ENCODE measurements at regions not wholly inside any gene's neighbourhood (a gene's known extent, or its start where the extent isn't known, plus 50 kb on each side); places are given as distances from the start of the nearest gene placed in this dataset.
"Not testable (repeated sequence)": the region's sequence is repeated elsewhere in the genome, so short reads cannot be mapped to it uniquely, and the experiment has no call there.

DNA sequence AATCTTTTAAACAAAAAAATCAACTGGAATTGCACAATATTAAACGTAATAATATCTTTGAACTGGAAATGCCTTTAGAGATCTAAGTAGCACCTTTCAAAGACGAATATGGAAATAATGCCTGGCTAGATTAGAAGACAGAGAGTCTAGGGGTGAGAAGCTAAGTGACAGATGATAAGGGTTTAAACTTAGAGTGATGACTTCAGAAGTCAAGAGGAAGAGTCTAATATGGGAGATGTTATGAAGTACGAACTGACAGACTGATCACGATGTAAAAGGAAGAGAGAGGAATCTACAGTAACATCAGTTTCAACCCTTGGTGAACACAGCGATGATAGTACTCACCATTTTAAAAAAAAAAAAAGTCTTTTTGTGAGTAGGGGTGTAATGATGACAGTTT is 57.9 kb downstream of the HINT1 start:
- DNase-seq, result no peak

DNA sequence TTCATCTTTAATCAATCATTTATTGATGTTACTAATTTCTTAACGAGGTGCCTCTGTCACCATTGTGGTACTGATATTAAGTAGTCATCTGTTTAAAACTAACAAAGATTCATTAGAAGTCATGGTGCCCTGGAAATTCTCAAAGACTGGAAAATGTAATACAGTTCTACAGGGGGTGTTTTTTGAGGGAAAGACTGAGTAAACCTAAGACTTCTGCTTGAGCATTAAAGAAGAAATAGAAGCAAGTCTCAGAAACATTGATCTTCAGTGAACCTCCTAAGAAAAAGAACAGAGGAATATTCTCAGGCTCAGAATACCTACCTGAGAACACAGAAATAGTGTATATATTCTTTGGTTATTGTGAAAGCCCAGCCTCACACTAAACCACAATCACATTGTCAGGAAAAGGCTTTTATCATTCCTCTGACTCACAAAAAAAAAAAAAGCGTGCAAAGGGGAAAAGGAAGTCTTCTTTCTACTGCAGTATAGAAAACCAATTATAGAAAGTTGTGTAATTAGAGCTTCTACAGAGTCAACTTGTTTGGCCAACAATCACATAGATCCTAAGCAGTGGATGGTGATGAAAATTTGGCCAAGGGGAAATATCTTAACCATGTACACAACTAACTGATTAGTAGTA is 60.8 kb downstream of the HINT1 start:
- DNase-seq, result no peak

DNA sequence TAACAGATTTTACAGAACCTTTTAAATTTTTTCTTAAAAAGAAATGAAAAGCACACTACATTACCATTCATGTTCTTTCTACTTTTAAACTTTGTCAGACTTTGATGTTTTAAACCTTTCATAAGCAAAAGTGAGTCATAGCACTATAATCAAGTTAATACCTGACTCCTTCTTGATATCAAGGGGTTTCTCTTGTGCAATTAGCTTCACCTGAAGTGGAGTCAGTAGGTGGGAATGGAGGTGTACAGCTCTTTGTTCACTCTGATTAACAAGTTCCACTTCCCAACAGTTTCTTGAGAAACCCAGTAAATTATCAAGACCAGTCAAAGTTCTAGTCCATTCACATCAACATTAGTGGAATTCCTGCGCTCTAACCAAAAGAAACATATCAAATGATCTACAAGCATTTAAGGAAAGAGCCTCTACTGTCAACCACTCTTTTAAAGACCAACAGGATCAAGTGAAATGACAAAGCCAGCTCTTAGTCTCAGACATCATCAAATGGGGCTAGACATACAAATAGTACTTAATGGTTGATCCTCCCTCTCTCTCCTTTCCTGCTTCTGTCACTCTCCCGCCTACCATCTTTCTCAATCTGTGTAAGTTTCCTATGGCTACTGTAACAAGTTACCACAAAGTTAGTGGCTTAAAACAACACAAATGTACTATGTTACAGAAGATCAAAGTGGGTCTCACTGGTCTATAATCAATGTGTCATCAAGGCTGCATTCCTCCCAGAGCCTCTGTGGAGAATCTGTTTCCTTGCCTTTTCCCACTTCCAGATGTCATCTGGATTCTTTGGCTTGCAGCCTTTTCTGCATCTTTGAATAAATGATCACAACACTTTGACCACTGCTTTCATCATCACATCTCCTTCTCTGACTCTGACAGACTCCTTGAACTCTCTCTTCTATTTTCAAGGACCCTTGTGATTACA is 68.0 kb downstream of the HINT1 start:
- no peak for DNase-seq

DNA sequence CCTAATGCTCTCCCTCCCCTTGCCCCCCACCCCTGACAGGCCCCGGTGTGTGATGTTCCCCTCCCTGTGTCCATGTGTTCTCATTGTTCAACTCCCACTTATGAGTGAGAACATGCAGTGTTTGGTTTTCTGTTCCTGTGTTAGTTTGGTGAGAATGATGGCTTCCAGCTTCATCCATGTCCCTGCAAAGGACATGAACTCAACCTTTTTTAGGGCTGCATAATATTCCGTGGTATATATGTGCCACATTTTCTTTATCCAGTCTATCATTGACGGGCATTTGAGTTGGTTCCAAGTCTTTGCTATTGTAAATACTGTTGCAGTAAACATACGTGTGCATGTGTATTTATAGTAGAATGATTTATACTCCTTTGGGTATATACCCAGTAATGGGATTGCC is 69.5 kb downstream of the HINT1 start:
- DNase-seq, result not testable (repeated sequence)

DNA sequence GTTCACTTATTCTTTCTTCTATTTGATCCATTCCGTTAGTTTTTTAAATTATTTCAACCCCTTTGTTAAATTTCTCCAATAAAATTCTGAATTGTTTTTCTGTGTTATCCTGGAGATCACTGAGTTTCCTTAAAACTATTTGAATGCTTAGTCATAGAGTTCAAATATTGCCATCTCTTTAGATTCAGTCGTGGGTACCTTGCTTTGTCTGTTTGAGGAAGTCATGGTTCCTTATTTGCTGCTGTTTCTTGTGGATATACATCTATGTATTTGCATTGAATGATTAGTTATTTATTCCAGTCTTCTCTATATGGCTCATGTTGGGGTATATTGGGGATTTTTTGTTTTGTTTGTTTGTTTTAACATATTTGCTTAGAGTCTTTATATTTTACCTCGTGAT is 80.6 kb downstream of the HINT1 start:
- no peak for DNase-seq

DNA sequence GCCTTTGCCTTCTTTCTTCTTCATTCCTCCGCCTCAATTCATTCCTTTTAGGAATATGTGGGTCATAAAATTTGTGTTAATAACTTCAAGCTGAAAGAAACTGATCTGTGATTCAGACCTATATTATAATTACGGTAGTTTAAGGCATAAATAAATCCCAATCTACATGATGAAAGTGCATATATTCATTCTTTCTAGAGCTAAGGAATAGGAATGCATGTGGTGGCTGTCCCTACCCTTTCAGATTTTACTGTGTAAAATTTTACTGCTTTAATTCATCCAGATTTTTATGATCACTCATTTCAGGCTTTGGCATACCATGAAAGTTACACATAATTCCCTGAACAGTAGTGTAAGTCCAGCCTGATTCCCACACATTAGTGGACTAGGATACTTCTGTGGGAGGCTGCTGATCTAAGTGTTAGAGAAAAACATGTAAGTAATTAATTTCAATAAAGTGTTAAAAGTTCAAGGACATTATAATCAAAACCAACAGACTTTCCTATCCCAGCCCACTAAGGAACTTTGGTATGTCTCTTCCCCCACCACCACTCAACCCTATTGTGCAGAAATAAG is 83.1 kb downstream of the HINT1 start:
- DNase-seq, result no peak

DNA sequence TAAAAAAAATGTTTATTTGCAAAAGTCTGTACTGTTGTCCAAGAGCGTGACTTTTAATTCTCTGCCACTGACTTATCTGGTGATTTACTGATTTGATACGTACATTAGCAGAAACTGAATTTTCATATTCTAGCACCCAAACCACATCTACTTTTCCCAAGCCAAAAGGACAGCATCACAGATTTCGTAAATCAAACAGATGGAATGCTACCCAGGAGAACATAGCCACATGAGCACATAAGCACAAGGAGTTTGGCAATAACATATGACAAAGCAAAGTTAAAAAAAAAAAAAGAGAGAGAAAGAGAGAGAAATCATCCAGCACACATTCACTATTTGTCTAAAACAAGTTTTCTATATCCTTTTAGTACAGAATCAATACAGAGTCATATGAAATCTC is 83.7 kb downstream of the HINT1 start:
- DNase-seq, result no peak

DNA sequence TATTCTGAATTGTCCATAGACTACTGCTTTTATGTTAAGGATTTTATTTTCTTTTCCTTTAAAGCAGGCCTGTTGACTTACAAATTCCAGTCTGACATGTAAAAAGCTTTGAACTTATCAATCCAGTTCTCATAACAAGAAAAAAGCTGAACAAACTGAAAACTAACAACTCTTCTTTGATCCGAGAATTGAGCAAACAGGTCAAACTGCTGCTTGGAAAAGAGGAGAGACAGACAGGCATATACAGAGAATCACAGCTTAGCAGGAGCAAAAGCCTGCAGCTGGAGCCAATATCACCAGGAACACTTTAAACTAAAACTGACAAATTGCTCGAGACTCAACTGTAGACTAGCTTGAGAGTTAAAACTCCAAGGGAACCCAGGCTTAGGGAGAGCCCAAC is 85.8 kb downstream of the HINT1 start:
- no peak for DNase-seq

DNA sequence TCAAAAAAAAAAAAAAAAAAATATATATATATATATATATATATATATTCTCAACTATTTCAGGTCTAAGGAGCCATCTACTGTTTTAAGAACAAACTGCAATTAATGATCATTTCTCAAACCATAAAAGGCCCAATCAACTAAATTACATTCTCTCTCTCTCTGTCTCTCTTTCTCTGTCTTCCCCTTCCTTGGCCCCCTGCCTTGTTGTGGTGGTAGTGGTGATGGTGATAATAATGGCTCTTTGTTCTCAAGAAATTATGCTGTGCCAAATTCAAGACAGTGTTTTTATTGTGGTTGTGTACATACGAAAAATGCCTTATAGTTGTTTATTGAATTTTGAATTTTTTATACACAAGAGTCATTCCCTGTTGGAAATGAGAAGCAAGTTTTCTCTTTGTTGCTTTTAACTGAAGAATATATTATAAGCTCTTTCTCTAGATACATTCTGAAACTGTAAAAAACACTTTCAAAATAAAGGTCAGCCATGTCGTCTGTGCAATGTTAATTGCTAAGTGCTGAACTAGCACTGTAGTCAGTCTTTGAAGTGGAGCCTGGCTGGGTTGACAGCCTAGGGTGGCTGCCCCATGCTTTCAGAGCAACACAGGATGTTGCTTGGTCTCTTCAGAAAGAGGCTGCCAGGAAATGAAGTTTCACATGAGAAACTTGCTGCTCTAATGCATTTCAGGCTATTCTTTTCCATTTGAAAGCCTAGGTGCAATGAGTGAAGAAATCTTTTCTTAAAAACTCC is 96.0 kb downstream of the HINT1 start:
- DNase-seq, result no peak

DNA sequence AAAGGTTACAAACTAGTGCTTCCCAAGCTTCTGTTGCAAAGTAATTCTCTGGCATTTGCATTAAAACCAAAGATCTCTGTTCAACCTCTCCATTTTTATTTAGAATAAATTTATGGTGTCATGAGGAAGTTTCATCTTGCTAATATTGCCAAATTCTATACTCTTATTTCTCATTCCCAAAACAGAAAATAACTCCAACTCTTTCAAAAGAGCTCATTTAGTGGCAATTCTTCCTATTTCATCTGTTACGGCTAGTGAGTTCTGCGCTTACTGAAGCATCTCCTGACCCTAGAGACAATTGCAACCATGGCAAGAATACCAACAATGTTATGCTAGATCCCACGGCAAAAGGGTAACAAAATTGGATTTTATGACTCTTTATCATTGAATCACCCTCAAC is 97.0 kb downstream of the HINT1 start:
- no peak for DNase-seq

DNA sequence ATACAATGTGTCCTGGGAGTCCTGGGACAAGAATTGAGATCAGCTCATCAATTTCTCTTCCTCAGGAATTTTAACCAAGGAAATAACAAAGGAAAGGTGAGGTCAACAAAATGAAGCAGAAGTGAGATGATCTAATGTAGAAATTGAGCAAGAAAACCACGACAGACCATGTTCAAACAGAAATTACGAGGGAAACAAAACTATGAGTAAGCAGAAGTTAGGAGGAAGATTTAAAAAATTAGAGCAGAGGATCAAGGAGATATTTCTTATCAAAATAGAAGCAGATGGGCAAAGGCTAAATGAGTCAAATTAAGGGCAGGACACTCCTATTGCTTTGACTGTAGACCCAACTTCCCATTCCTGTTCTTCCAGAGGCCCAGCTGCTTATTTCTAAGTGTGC is 97.4 kb downstream of the HINT1 start:
- DNase-seq, result no peak

DNA sequence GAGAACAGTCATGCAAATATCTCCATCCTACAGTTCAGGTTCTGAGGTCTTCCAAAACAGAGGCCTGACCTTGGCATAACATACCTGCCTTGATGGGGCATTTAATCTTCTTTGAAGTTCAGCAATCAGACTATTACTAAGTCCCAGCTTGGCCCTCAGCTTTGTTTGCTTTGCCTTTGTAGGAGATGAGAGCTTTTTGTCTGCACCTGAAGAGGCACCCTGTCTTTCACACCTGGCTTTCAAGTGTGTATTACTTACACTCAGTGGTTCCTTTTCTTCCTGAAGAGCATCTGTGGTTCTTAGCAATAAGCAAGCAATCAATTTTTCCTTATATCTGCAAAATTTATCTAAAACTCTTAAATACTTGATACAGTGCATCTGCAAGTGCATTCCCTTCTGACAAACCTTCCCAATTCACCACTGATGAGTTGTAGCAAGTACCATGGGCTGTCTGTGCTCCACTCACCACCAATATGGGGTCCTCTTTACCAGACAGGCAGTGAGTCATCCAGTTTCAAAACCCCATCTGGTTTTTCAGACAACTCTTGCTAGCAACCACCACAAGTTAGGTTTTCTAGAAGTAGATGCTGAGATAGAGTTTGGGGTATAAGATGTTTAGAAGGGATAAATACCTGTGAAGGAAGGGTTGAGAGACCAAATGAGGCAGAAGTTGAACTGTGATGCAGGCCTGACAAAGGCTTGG is 100.2 kb downstream of the HINT1 start:
- no peak for DNase-seq

DNA sequence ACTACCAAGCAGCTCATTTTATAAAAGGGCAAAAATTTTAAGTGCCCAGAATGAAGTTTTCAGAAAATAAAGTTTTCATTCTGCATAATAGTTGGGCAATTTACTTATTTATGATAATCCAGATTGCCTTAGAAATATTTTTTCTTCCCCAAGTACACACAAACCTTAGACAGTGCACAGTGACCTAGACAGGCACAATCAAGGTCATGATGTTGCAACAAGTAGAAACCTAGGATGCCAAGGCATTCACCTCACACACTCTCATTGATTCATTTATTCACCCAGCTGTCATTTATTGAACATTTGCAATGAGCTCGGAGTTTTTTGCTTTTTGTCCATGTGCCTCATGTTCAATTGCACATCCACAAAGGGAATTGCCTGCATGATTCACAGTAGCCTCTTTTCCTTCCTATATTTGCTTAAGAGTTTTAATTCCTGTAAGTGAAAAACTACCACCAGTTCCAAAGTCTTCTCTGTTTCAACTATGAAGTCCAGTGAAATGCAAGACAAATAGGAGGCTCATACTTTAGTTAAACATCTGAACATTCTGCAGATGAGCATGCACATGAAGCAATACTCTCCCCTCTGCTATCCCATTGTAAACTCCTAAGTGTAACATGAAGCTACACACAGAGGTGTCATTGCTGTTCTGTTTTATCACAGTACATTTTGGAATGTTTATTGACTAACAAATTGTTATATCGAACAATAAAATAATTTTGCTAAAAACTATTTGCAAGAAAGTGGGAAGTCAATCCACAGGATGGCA is 122.9 kb downstream of the HINT1 start:
- no peak for DNase-seq

DNA sequence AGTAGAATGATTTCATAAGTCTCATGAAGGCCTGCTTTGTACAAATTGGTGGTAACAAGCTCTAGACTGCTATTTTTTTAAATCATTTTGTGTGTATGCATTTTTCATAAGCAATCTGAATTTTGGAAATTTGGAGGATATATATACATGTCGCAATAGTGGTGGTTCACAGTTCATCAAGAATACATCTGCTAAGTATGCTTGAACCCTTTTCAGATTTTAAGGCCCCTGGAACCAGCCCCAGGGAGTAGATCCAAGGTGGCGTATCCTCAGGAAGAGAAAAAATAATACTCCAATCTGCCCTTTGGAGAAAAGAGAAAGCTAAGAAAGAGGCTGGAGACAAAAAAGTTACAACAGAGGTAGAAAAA is 141.6 kb downstream of the HINT1 start:
- DNase-seq, result no peak

DNA sequence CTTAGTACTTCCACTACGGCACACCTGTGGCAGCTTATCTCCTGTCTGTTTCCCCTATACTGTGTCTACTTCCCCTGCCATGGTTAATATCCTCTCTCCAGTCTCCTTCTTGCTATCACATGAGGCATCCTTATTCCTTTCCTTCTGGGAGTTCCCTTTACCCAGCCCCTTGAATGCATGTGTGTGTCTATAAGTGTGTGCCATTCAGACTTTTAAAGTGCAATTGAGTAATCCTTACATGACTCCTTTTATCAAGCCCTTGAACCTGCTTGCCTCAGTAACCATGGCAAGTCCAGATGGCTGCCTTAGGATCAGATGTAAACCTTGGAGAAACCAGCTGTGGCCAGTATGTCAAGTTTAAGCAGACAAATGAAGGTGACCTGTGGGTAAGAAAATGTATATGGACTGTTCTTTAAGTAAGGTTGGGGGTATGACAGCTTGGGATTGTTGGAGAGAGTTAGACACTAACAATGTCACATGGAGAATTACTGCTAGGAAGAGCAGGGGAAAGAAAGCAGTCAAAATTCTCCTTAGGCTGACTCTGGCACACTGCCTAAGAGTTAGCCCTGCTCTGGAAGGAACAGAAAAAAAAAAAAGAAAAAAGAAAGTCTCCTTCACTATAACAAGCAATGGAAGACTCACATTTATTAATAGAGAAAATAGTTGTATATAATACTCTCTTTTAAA is 142.1 kb downstream of the HINT1 start:
- no peak for DNase-seq

DNA sequence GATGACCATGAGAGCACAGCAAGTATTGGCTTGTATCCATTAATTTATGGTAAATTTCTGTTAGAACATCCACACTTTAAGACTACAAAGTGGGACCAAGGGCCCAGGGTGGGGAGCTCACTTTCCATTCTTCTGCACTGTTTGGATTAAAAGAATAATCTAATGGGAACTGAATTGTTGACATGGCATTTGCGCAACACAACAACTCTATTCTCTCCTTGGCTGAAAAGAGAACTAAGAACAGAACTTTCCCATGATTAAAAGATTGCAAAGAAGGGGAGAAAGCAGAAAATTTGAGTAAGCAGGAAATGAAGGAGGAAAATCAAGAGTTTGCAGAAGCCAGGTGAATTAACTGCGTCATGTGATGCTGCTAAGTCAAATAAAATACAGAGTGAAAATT is 143.4 kb downstream of the HINT1 start:
- no peak for DNase-seq

DNA sequence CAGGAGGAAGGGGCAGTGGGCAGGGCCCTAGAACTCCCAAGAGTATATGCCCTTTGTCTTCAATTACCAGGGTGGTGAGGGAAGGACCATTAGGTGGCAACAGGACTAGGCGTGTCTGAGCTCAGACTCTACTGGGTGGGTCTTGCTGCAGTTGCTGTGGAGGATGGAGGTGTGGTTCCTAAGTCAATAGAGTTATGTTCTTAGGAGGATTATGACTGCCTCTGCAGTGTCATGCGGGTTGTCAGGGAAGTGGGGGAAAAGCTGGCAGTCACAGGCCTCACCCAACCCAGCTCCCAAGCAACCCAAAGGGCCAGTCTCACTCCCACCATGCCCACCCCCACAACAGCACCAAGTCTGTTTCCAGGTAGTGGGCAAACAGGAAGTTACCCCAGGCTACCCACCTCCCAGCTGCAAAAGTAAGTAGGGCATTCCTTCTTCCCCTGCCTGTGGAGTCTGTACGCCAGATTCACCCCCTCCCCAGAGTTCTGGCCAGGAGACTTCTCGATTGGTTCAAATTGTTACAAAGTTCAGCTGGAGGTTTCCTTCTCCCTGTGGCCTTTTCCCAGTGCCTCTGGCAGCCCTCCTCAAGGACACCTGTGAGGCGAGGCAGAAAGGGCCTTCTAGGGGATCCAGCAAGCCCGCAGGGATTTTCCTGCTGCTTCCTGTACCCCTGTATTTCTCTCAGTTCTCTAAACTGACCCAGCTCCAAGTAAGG is 145.3 kb downstream of the HINT1 start:
- no peak for DNase-seq

DNA sequence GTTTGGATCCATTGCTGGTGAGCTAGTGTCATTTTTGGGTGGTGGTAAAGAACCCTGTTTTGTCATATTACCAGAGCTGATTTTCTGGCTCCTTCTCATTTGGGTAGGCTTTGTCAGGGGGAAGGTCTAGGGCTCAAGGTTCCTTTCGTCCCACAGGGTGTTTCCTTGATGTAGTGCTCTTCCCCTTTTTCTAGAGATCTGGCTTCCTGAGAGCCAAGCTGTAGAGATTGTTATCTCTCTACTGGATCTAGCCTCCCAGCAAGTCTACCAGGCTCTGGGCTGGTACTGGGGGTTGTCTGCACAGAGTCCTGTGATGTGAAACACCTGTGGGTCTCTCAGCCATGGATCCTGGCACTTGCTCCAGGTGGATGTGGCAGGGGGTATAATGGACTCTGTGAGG is 145.9 kb downstream of the HINT1 start:
- no peak for DNase-seq

DNA sequence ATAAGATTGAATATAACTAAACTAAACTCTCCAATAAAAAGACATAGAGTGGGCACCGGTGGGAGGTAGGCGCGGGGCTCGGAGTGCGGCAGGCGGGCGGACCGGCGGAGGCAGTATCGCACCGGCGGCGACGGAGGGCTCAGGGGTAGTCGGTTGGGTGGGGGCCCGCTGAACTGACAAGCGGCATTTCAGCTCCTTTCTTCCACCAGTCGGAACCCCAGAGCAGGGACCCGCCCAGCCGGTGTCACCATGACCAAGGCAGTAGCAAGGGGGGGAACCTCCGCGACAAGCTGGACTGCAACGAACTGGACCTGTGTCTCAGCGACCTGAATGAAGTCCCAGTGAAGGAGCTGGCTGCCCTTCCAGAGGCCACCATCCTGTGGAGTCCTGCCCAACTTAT is 156.7 kb downstream of the HINT1 start:
- no peak for DNase-seq

DNA sequence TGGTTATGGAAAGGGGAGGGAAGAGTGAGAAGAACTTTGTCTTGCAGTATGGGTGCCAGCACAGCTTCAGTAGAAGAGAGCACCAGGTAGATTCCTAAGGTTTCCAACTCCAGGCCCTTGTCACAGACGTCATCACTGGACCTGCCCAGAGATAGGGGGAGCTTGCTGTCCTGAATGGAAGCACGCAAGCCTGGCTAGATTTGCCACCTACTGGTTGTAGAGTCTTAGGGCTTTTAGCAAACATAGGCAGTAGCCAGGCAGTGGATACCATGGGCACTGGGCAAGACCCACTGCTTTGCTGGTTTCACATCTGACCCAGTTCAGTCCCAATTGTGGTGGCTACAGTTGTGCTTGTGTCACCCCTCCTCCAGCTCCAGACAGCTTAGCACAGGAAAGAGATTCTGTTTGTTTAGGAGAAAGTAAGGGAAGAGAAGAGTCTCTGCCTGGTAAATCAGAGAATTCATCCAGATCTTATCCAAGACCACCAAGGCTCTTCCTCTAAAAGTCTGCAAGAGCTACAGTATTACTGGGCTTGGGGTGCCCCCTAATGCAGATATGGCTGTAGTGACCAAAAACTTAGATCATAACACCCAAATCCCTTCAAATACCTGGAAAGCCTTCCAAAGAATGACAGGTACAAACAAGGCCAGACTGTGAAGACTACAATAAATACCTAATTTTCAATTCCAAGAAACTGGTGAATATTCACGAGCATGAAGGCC is 158.9 kb downstream of the HINT1 start:
- no peak for DNase-seq

Data from EL (cell line).